Fibroblast of lung (primary cell): ENCODE measurements at regions not wholly inside any gene's neighbourhood (a gene's known extent, or its start where the extent isn't known, plus 50 kb on each side); places are given as distances from the start of the nearest gene placed in this dataset.

ENCODE experiments used
- DNase-seq, 2 donors: peaks; one replicate each; pipeline versions ENCODE4 v3.0.0 to v3.0.0-alpha.2; 2010; ENCODE audit warnings: low read depth in 2 of 2
- H2AFZ ChIP-seq: 2 replicates; pipeline ENCODE4 v1.5.1; 2012; ENCODE audit warnings: low read length, control low read depth, inconsistent platforms
- H3K27ac ChIP-seq: 2 replicates; pipeline ENCODE4 v1.5.1; 2011; ENCODE audit warnings: low read length, control low read depth; ENCODE audit not compliant: insufficient read depth
- H3K27me3 ChIP-seq: 2 replicates; pipeline ENCODE4 v1.5.1; 2011; ENCODE audit warnings: mild to moderate bottlenecking, low read length; ENCODE audit not compliant: control insufficient read depth, insufficient read depth
- H3K36me3 ChIP-seq: 2 replicates; pipeline ENCODE4 v1.5.1; 2011; ENCODE audit warnings: low read length; ENCODE audit not compliant: control insufficient read depth, insufficient read depth
- H3K4me1 ChIP-seq: 2 replicates; pipeline ENCODE4 v1.5.1; 2011; ENCODE audit warnings: low read length; ENCODE audit not compliant: control insufficient read depth, insufficient read depth; ENCODE audit errors: extremely low read depth
- H3K4me2 ChIP-seq: 2 replicates; pipeline ENCODE4 v1.5.1; 2011; ENCODE audit warnings: low read length, control low read depth; ENCODE audit not compliant: insufficient read depth; ENCODE audit errors: extremely low read depth
- H3K4me3 ChIP-seq, 4 experiments: fragments of 200-600 bp in 1 of 4; sonication (generic) in 1 of 4; replicated peaks in 1 of 4; 2 replicates each; pipeline ENCODE4 v1.5.1; 2011 to 2016; ENCODE audit warnings: low read length in 4 of 4, low read depth in 3 of 4, mild to moderate bottlenecking in 3 of 4, control low read depth in 2 of 4, inconsistent platforms in 1 of 4, mixed read lengths in 1 of 4; ENCODE audit not compliant: insufficient read depth in 1 of 4; ENCODE audit errors: control extremely low read depth in 1 of 4
- H3K79me2 ChIP-seq: 2 replicates; pipeline ENCODE4 v1.5.1; 2012; ENCODE audit warnings: mild to moderate bottlenecking, low read length, inconsistent platforms; ENCODE audit not compliant: control insufficient read depth, insufficient read depth
- H3K9ac ChIP-seq: 2 replicates; pipeline ENCODE4 v1.5.1; 2011; ENCODE audit warnings: mild to moderate bottlenecking, low read length, control low read depth; ENCODE audit not compliant: insufficient read depth
- H3K9me3 ChIP-seq: 2 replicates; pipeline ENCODE4 v1.5.1; 2012; ENCODE audit warnings: low read depth, low read length; ENCODE audit not compliant: control insufficient read depth, insufficient read depth
- H4K20me1 ChIP-seq: 2 replicates; pipeline ENCODE4 v1.5.1; 2011; ENCODE audit warnings: low read length; ENCODE audit not compliant: control insufficient read depth, insufficient read depth; ENCODE audit errors: extremely low read depth
- EZH2 ChIP-seq: IDR thresholded peaks from 2 replicates; pipeline ENCODE4 v1.5.1; 2012; ENCODE audit warnings: low read length, control low read depth, mild to moderate bottlenecking; ENCODE audit errors: missing control alignments
- TF ChIP-seq, protein P1 (sequence below), 2 donors: IDR thresholded peaks in 1 of 2; conservative IDR thresholded peaks in 1 of 2; 1 replicate in 1 of 2; 2 replicates in 1 of 2; pipeline ENCODE4 v1.5.1; 2011 to 2012; ENCODE audit warnings: low read length in 2 of 2, control low read depth in 1 of 2, inconsistent platforms in 1 of 2, low read depth in 1 of 2, mild to moderate bottlenecking in 1 of 2

- H3K9me3 ChIP-seq: no peaks in the 10 kb centered on the region
- DNase-seq: no peak
- H2AFZ ChIP-seq: no peak overlapping the region
- no peak overlapping the region for H3K4me3 ChIP-seq
- H3K27me3 ChIP-seq: no peaks in the 10 kb centered on the region
- no peak overlapping the region for H3K9ac ChIP-seq
- TF ChIP-seq EZH2: no peak
- TF ChIP-seq, protein P1, sequence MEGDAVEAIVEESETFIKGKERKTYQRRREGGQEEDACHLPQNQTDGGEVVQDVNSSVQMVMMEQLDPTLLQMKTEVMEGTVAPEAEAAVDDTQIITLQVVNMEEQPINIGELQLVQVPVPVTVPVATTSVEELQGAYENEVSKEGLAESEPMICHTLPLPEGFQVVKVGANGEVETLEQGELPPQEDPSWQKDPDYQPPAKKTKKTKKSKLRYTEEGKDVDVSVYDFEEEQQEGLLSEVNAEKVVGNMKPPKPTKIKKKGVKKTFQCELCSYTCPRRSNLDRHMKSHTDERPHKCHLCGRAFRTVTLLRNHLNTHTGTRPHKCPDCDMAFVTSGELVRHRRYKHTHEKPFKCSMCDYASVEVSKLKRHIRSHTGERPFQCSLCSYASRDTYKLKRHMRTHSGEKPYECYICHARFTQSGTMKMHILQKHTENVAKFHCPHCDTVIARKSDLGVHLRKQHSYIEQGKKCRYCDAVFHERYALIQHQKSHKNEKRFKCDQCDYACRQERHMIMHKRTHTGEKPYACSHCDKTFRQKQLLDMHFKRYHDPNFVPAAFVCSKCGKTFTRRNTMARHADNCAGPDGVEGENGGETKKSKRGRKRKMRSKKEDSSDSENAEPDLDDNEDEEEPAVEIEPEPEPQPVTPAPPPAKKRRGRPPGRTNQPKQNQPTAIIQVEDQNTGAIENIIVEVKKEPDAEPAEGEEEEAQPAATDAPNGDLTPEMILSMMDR (conservative IDR thresholded peaks at IDR 0.05 in 1 of 2, IDR thresholded peaks at IDR 0.05 in 1 of 2; ENCODE audit: low read depth in 1 of 2, low read length in 2 of 2): no peak
- H3K4me2 ChIP-seq: no peak overlapping the region
- no peak overlapping the region for H3K27ac ChIP-seq
- H3K4me1 ChIP-seq: no peaks in the 10 kb centered on the region
- no peaks in the 10 kb centered on the region for H3K36me3 ChIP-seq
- no peaks in the 10 kb centered on the region for H4K20me1 ChIP-seq
- no peaks in the 10 kb centered on the region for H3K79me2 ChIP-seq
Measured at GRCh38 chr4:14564281-14564680, 438.0 kb upstream of the CPEB2 start.

- no peaks in the 10 kb centered on the region for H3K36me3 ChIP-seq
- no peaks in the 10 kb centered on the region for H3K27me3 ChIP-seq
- H3K4me1 ChIP-seq: no peaks in the 10 kb centered on the region
- TF ChIP-seq, protein P1 (conservative IDR thresholded peaks at IDR 0.05 in 1 of 2, IDR thresholded peaks at IDR 0.05 in 1 of 2; ENCODE audit: low read depth in 1 of 2, low read length in 2 of 2): no peak
- no peak for TF ChIP-seq EZH2
- no peak overlapping the region for H3K9ac ChIP-seq
- peak; percentile 50 to 59 for DNase-seq
- no peaks in the 10 kb centered on the region for H4K20me1 ChIP-seq
- H3K27ac ChIP-seq: no peak overlapping the region
- H2AFZ ChIP-seq: no peak overlapping the region
- no peak overlapping the region for H3K4me3 ChIP-seq
- H3K79me2 ChIP-seq: no peaks in the 10 kb centered on the region
- H3K9me3 ChIP-seq: no peaks in the 10 kb centered on the region
- no peak overlapping the region for H3K4me2 ChIP-seq
Measured at GRCh38 chr4:14566518-14566917, 435.8 kb upstream of the CPEB2 start.

- no peaks in the 10 kb centered on the region for H3K79me2 ChIP-seq
- no peak overlapping the region for H3K4me3 ChIP-seq
- no peaks in the 10 kb centered on the region for H3K9me3 ChIP-seq
- H3K9ac ChIP-seq: no peak overlapping the region
- no peaks in the 10 kb centered on the region for H3K4me1 ChIP-seq
- DNase-seq: peak; percentile 1 to 54
- no peak overlapping the region for H2AFZ ChIP-seq
- H3K4me2 ChIP-seq: no peak overlapping the region
- H3K27ac ChIP-seq: no peak overlapping the region
- TF ChIP-seq EZH2: no peak
- TF ChIP-seq, protein P1 (conservative IDR thresholded peaks at IDR 0.05 in 1 of 2, IDR thresholded peaks at IDR 0.05 in 1 of 2; ENCODE audit: low read depth in 1 of 2, low read length in 2 of 2): no peak
- H3K27me3 ChIP-seq: no peaks in the 10 kb centered on the region
- no peaks in the 10 kb centered on the region for H4K20me1 ChIP-seq
- no peaks in the 10 kb centered on the region for H3K36me3 ChIP-seq
Measured at GRCh38 chr4:14568351-14568750, 433.9 kb upstream of the CPEB2 start.
